Erythroblast (primary cell): ENCODE measurements at regions not wholly inside any gene's neighbourhood (a gene's known extent, or its start where the extent isn't known, plus 50 kb on each side); places are given as distances from the start of the nearest gene placed in this dataset.

Source experiments
- GATA1 ChIP-seq: IDR thresholded peaks from 2 replicates; pipeline ENCODE4 v1.6.1; 2011; ENCODE audit warnings: low read depth, mild to moderate bottlenecking, control low read depth, low read length, moderate library complexity
- POLR2A ChIP-seq: IDR thresholded peaks from 2 replicates; pipeline ENCODE4 v1.6.1; 2011; ENCODE audit warnings: mild to moderate bottlenecking, low read length

GRCh38 chr16:79690159-79690558, 89.6 kb upstream of the MAF start:
- TF ChIP-seq POLR2A (no peak), GATA1 (no peak)
